ENCODE measurements at regions not wholly inside any gene's neighbourhood (a gene's known extent, or its start where the extent isn't known, plus 50 kb on each side); places are given as distances from the start of the nearest gene placed in this dataset.
"Not testable (repeated sequence)": the region's sequence is repeated elsewhere in the genome, so short reads cannot be mapped to it uniquely, and the experiment has no call there.

DNA sequence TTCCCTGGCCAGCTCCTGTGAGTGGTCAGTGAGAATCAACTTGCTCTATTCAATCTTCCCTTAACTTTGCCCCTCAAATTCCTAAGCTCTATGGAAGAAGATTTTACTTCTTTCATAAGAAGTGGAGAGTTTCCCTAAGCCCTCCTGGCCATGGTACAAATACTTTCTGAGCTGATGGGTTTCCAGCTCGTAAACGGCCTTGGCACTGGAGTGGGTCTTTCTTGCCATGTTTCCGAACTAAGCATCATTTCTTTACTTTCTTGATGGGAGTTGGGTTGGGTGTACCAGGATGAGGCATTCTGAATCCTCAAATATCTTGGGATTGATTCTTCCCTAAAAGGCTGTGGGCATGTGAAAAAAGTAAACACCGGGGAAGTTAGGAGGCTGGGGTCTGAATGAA is 72.5 kb downstream of the ACKR3 start:
- WGBS (ENCODE audit: insufficient coverage, low lambda C conversion rate), result no CpG with 5 or more reads among the region's 4 CpGs
- Histone ChIP-seq H3K4me1 (ENCODE audit: control insufficient read depth, insufficient read depth, low read length) (peaks cover 10% of the 10 kb centered on the region), H3K4me3 (ENCODE audit: low read length) (no peak overlapping the region), H3K36me3 (ENCODE audit: control insufficient read depth, insufficient read depth, low read length) (no peaks in the 10 kb centered on the region), H3K27ac (ENCODE audit: low read length) (peak overlapping the region; percentile 44), H3K9me3 (ENCODE audit: control insufficient read depth, low read depth, low read length) (peaks cover 10% of the 10 kb centered on the region), H3K27me3 (ENCODE audit: control insufficient read depth, insufficient read depth, low read length) (no peaks in the 10 kb centered on the region)
- DNase-seq, result no peak

GRCh38 chr2:236642584-236643291 is 73.1 kb downstream of the ACKR3 start:
- Histone ChIP-seq H3K4me3 (ENCODE audit: low read length) (no peak overlapping the region), H3K4me1 (ENCODE audit: control insufficient read depth, insufficient read depth, low read length) (peaks cover 10% of the 10 kb centered on the region), H3K9me3 (ENCODE audit: control insufficient read depth, low read depth, low read length) (peaks cover 10% of the 10 kb centered on the region), H3K27me3 (ENCODE audit: control insufficient read depth, insufficient read depth, low read length) (no peaks in the 10 kb centered on the region), H3K36me3 (ENCODE audit: control insufficient read depth, insufficient read depth, low read length) (no peaks in the 10 kb centered on the region), H3K27ac (ENCODE audit: low read length) (peak overlapping the region; percentile 44)
- WGBS (ENCODE audit: insufficient coverage, low lambda C conversion rate), result no CpG with 5 or more reads among the region's 23 CpGs
- DNase-seq, result peak; percentile 86 to 88

DNA sequence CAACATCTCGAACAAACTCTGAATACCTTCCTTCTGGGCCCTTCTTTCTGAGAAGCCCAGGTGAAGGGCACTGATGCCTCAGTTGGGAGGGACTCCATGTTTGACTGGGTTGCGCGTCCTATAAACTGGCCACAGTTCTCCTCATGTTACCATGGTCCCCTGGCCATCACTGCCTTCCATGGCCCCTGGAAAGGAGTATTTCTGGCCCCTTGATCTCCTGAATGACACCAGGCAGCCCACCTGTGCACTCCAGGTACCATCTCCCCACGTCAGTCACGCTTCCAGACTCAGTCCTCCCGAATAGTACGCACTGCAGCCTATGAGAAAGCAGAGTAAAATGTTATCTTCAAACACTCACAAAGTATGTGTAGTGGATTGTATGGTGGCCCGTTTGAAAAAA is 73.9 kb downstream of the ACKR3 start:
- whole genome bisulfite sequencing (ENCODE audit: insufficient coverage, low lambda C conversion rate), result no CpG with 5 or more reads among the region's 8 CpGs
- DNase-seq, result no peak
- Histone ChIP-seq H3K36me3 (ENCODE audit: control insufficient read depth, insufficient read depth, low read length) (no peaks in the 10 kb centered on the region), H3K4me3 (ENCODE audit: low read length) (no peak overlapping the region), H3K9me3 (ENCODE audit: control insufficient read depth, low read depth, low read length) (peaks cover 10% of the 10 kb centered on the region), H3K4me1 (ENCODE audit: control insufficient read depth, insufficient read depth, low read length) (peaks cover 10% of the 10 kb centered on the region), H3K27me3 (ENCODE audit: control insufficient read depth, insufficient read depth, low read length) (no peaks in the 10 kb centered on the region), H3K27ac (ENCODE audit: low read length) (no peak overlapping the region)

DNA sequence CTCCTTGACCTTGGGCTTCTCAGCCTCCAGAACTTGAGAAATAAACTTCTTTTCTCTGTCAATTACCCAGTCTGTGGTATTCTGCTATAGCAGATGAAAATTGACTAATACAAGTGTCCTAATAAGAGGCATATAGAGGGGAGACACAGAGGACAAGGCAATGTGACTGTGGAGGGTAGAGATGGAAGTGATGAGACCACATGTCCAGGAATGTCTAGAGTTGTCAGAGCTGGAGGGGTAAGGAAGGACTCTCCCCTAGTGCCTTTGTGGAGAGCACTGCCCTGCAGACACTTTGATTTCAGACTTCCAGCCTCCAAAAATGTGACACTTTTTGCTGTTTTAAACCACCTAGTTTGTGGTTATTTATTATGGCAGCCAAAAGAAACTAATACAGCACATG is 74.4 kb downstream of the ACKR3 start:
- Histone ChIP-seq H3K4me1 (ENCODE audit: control insufficient read depth, insufficient read depth, low read length) (peaks cover 10% of the 10 kb centered on the region), H3K9me3 (ENCODE audit: control insufficient read depth, low read depth, low read length) (peaks cover 10% of the 10 kb centered on the region), H3K27me3 (ENCODE audit: control insufficient read depth, insufficient read depth, low read length) (no peaks in the 10 kb centered on the region), H3K36me3 (ENCODE audit: control insufficient read depth, insufficient read depth, low read length) (no peaks in the 10 kb centered on the region), H3K27ac (ENCODE audit: low read length) (no peak overlapping the region), H3K4me3 (ENCODE audit: low read length) (no peak overlapping the region)
- no peak for DNase-seq

- Histone ChIP-seq H3K27me3 (ENCODE audit: control insufficient read depth, insufficient read depth, low read length) (no peaks in the 10 kb centered on the region), H3K4me3 (ENCODE audit: low read length) (no peak overlapping the region), H3K27ac (ENCODE audit: low read length) (no peak overlapping the region), H3K36me3 (ENCODE audit: control insufficient read depth, insufficient read depth, low read length) (no peaks in the 10 kb centered on the region), H3K4me1 (ENCODE audit: control insufficient read depth, insufficient read depth, low read length) (peaks cover 10% of the 10 kb centered on the region), H3K9me3 (ENCODE audit: control insufficient read depth, low read depth, low read length) (peaks cover 10% of the 10 kb centered on the region)
- no peak for DNase-seq
- WGBS (ENCODE audit: insufficient coverage, low lambda C conversion rate), result no CpG with 5 or more reads among the region's 4 CpGs
These were observed 74.9 kb downstream of the ACKR3 start for GRCh38 chr2:236644502-236644911.

DNA sequence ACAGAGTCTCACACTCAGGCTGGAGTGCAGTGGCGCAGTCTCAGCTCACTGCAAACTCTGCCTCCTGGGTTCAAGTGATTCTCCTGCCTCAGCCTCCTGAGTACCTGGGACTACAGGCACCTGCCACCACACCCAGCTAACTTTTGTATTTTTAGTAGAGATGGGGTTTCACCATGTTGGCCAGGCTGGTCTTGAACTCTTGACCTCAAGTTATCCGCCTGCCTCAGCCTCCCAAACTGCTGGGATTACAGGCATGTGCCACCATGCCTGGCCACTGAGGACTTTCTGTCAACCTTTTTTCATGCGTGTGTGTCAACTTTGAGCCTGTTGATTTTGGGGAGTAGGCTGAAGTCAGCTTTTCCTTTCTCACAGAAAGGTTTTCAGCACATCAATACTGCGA is 75.5 kb downstream of the ACKR3 start:
- H3K27ac ChIP-seq (ENCODE audit: low read length), result not testable (repeated sequence)

DNA sequence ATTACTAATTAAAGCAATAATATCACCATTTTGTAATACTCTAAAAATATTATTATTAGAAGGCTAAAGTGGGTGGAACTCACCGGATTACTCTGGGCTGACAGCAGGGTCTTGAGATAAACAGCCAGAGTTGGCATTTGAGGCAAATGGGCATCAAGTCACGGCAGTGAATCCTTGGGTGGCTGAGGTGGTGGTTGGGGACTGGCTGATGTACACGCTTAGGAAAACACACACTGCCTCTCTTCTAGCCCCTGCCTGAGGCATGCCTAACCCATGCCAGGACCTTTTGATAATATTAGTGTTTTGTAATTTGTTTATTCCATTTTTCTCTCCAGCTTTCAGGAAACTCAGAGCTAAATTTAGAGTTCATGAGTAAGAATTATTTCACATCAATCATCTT is 76.8 kb downstream of the ACKR3 start:
- Histone ChIP-seq H3K36me3 (ENCODE audit: control insufficient read depth, insufficient read depth, low read length) (no peaks in the 10 kb centered on the region), H3K9me3 (ENCODE audit: control insufficient read depth, low read depth, low read length) (no peaks in the 10 kb centered on the region), H3K4me1 (ENCODE audit: control insufficient read depth, insufficient read depth, low read length) (peaks cover 10% of the 10 kb centered on the region), H3K4me3 (ENCODE audit: low read length) (no peak overlapping the region), H3K27me3 (ENCODE audit: control insufficient read depth, insufficient read depth, low read length) (no peaks in the 10 kb centered on the region), H3K27ac (ENCODE audit: low read length) (no peak overlapping the region)
- DNase-seq, result no peak
- no CpG with 5 or more reads among the region's 3 CpGs for WGBS (ENCODE audit: insufficient coverage, low lambda C conversion rate)

More for the DNA sequence above, 75.5 kb downstream of the ACKR3 start:
- not testable (repeated sequence) for H3K4me3 ChIP-seq (ENCODE audit: low read length); DNase-seq; H3K9me3 ChIP-seq (ENCODE audit: control insufficient read depth, low read depth, low read length); H3K27me3 ChIP-seq (ENCODE audit: control insufficient read depth, insufficient read depth, low read length); H3K36me3 ChIP-seq (ENCODE audit: control insufficient read depth, insufficient read depth, low read length)
- WGBS (ENCODE audit: insufficient coverage, low lambda C conversion rate), result 60% methylated on average over 1 of the region's 4 CpGs
- peaks cover 10% of the 10 kb centered on the region for H3K4me1 ChIP-seq (ENCODE audit: control insufficient read depth, insufficient read depth, low read length)

DNA sequence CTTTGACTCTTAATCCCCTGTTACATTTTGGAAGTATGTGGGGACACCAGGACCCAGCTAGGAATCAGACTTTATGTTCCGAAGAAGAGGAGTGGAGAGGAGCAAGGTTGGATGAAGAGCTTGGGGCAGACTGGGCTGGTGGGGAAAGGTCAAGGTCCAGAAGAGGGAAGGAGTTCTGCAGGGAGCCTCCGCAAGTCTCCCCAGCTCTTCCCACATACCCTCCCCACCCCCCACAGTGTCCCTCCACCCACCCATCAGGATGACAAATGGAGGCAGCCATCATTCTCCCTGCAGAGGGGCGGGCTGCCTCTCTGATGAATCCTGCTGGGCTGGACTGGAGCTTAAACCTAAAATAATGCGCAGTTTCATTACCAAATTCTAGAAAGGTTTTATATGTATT is 77.2 kb downstream of the ACKR3 start:
- H3K27ac ChIP-seq (ENCODE audit: low read length), result no peak overlapping the region
- H3K4me1 ChIP-seq (ENCODE audit: control insufficient read depth, insufficient read depth, low read length), result peaks cover 10% of the 10 kb centered on the region
- H3K36me3 ChIP-seq (ENCODE audit: control insufficient read depth, insufficient read depth, low read length), result no peaks in the 10 kb centered on the region
- DNase-seq, result no peak
- H3K4me3 ChIP-seq (ENCODE audit: low read length), result no peak overlapping the region
- no peaks in the 10 kb centered on the region for H3K9me3 ChIP-seq (ENCODE audit: control insufficient read depth, low read depth, low read length)
- WGBS (ENCODE audit: insufficient coverage, low lambda C conversion rate), result no CpG with 5 or more reads among the region's 4 CpGs
- H3K27me3 ChIP-seq (ENCODE audit: control insufficient read depth, insufficient read depth, low read length), result no peaks in the 10 kb centered on the region

DNA sequence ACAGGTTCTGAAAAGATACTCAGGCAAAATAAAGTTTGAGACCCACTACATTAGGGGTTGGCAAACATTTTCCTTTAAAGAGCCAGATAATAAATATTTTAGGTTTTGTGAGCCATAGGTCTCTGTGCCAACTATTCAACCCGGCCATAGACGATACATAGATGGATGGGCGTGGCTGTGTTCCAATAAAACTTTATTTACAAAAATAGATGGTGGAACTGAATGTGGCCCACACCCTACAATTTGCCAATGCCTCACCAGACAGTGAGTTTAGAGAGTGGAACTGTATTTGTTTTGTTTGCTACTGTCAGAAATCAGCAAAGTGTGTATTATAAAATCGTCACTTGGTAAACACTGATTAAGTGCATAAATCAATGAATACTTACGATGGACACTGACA is 78.0 kb downstream of the ACKR3 start:
- 90% methylated on average over 2 of the region's 5 CpGs for WGBS (ENCODE audit: insufficient coverage, low lambda C conversion rate)
- peaks cover 5% of the 10 kb centered on the region for H3K4me1 ChIP-seq (ENCODE audit: control insufficient read depth, insufficient read depth, low read length)
- no peaks in the 10 kb centered on the region for H3K36me3 ChIP-seq (ENCODE audit: control insufficient read depth, insufficient read depth, low read length)
- no peaks in the 10 kb centered on the region for H3K9me3 ChIP-seq (ENCODE audit: control insufficient read depth, low read depth, low read length)
- H3K27me3 ChIP-seq (ENCODE audit: control insufficient read depth, insufficient read depth, low read length), result no peaks in the 10 kb centered on the region
- no peak for DNase-seq
- no peak overlapping the region for H3K4me3 ChIP-seq (ENCODE audit: low read length)
- no peak overlapping the region for H3K27ac ChIP-seq (ENCODE audit: low read length)

- Histone ChIP-seq H3K27me3 (ENCODE audit: control insufficient read depth, insufficient read depth, low read length) (no peaks in the 10 kb centered on the region), H3K9me3 (ENCODE audit: control insufficient read depth, low read depth, low read length) (no peaks in the 10 kb centered on the region), H3K4me3 (ENCODE audit: low read length) (no peak overlapping the region), H3K27ac (ENCODE audit: low read length) (no peak overlapping the region), H3K36me3 (ENCODE audit: control insufficient read depth, insufficient read depth, low read length) (no peaks in the 10 kb centered on the region), H3K4me1 (ENCODE audit: control insufficient read depth, insufficient read depth, low read length) (no peaks in the 10 kb centered on the region)
- 60% methylated on average over 1 of the region's 1 CpG for WGBS (ENCODE audit: insufficient coverage, low lambda C conversion rate)
- no peak for DNase-seq
These were observed 84.2 kb downstream of the ACKR3 start for GRCh38 chr2:236653863-236654262.

DNA sequence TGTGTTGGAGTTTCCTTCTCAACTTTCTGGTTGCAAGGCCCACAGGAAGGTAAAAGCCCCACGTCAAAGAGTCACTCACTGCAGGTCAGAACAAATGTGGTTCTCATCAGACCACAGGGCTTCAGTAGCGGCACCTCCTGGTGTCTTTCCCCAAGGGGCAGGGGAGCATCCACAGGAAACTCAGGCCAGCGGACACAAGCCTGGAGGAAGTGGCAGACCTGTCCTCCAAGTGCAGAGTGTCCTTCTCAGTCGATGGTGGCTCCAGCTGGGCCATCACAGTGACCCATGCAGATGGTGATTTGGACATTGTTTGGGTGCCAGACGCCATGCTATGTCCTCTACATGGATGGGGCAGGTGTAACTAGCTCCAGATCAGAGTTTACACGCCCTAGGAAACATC is 84.9 kb downstream of the ACKR3 start:
- DNase-seq, result no peak
- H3K27ac ChIP-seq (ENCODE audit: low read length), result no peak overlapping the region
- whole genome bisulfite sequencing (ENCODE audit: insufficient coverage, low lambda C conversion rate), result no CpG with 5 or more reads among the region's 6 CpGs

More for the DNA sequence above, 84.9 kb downstream of the ACKR3 start:
- Histone ChIP-seq H3K27me3 (ENCODE audit: control insufficient read depth, insufficient read depth, low read length) (no peaks in the 10 kb centered on the region), H3K36me3 (ENCODE audit: control insufficient read depth, insufficient read depth, low read length) (no peaks in the 10 kb centered on the region), H3K9me3 (ENCODE audit: control insufficient read depth, low read depth, low read length) (no peaks in the 10 kb centered on the region), H3K4me3 (ENCODE audit: low read length) (no peak overlapping the region), H3K4me1 (ENCODE audit: control insufficient read depth, insufficient read depth, low read length) (no peaks in the 10 kb centered on the region)
